Vagina (tissue), 2 donors: ENCODE measurements at regions not wholly inside any gene's neighbourhood (a gene's known extent, or its start where the extent isn't known, plus 50 kb on each side); places are given as distances from the start of the nearest gene placed in this dataset.

ENCODE experiments used
- DNase-seq, 2 donors: peaks; one replicate each; pipeline ENCODE4 v3.0.0-alpha.2; 2017; ENCODE audit errors: extremely low spot score in 2 of 2
- H3K27ac ChIP-seq: fragments of 200-600 bp; sonication (generic); one replicate; pipeline ENCODE4 v1.5.1; 2019
- H3K27me3 ChIP-seq: fragments of 200-600 bp; sonication (generic); one replicate; pipeline ENCODE4 v1.5.1; 2019
- H3K36me3 ChIP-seq, 2 donors: fragments of 200-600 bp; sonication (generic); one replicate each; pipeline ENCODE4 v1.5.1; 2017 to 2019
- H3K4me1 ChIP-seq: fragments of 200-600 bp; sonication (generic); one replicate; pipeline ENCODE4 v1.5.1; 2019
- H3K4me3 ChIP-seq, 2 donors: fragments of 200-600 bp; sonication (generic); 1 replicate in 1 of 2; 2 replicates in 1 of 2; pipeline ENCODE4 v1.5.1; 2016 to 2019
- H3K9me3 ChIP-seq: fragments of 200-600 bp; sonication (generic); one replicate; pipeline ENCODE4 v1.5.1; 2019
- CTCF ChIP-seq, 3 experiments: fragments of 450-650 bp in 2 of 3; fragments of 200-600 bp in 1 of 3; sonication (generic) in 1 of 3; IDR thresholded peaks; one replicate each; pipeline ENCODE4 v1.5.1; 2017 to 2019; ENCODE audit warnings: antibody characterized with exemption in 3 of 3, mild to moderate bottlenecking in 2 of 3, moderate library complexity in 2 of 3
- POLR2A ChIP-seq, 2 donors: fragments of 450-650 bp; IDR thresholded peaks; one replicate each; pipeline ENCODE4 v1.6.1; 2017; ENCODE audit warnings: antibody characterized with exemption in 2 of 2, mild to moderate bottlenecking in 2 of 2, moderate library complexity in 2 of 2
- POLR2AphosphoS5 ChIP-seq, 2 donors: sonication (generic); formaldehyde crosslinking; IDR thresholded peaks; one replicate each; pipeline ENCODE4 v1.9.0; 2017; ENCODE audit warnings: antibody characterized with exemption in 2 of 2, mild to moderate bottlenecking in 2 of 2, low read depth in 1 of 2; ENCODE audit not compliant: insufficient read depth in 1 of 2
- intact Hi-C: fragments of 100-400 bp; cut with DNase I; formaldehyde crosslinking; loops from one replicate; pipeline ENCODE4 v1.15.1; 2023

- DNase-seq, result no peak
- H3K4me3 ChIP-seq, result no peak overlapping the region
These were observed 257.0 kb upstream of the RNF32 start for GRCh38 chr7:156383526-156383925.

GRCh38 chr7:156380261-156380660 is 260.3 kb upstream of the RNF32 start:
- DNase-seq, result no peak
- TF ChIP-seq POLR2A (IDR thresholded peaks at IDR 0.05), result no peak
- TF ChIP-seq POLR2AphosphoS5 (IDR thresholded peaks at IDR 0.05; ENCODE audit: insufficient read depth in 1 of 2, low read depth in 1 of 2), result no peak
- no peak for TF ChIP-seq CTCF (IDR thresholded peaks at IDR 0.05)
- Histone ChIP-seq H3K4me3 (no peak overlapping the region), H3K27ac (no peak overlapping the region), H3K27me3 (no peaks in the 10 kb centered on the region), H3K36me3 (no peaks in the 10 kb centered on the region), H3K9me3 (no peaks in the 10 kb centered on the region), H3K4me1 (no peaks in the 10 kb centered on the region)
- intact Hi-C loops, result no loop called here

More at GRCh38 chr7:156383526-156383925, 257.0 kb upstream of the RNF32 start:
- Histone ChIP-seq H3K9me3 (no peaks in the 10 kb centered on the region), H3K27me3 (no peaks in the 10 kb centered on the region), H3K4me1 (no peaks in the 10 kb centered on the region), H3K36me3 (no peaks in the 10 kb centered on the region), H3K27ac (no peak overlapping the region)
- intact Hi-C loops, result no loop called here
- no peak for TF ChIP-seq POLR2A (IDR thresholded peaks at IDR 0.05)
- no peak for TF ChIP-seq CTCF (IDR thresholded peaks at IDR 0.05)
- TF ChIP-seq POLR2AphosphoS5 (IDR thresholded peaks at IDR 0.05; ENCODE audit: insufficient read depth in 1 of 2, low read depth in 1 of 2), result no peak

- intact Hi-C loops, result no loop called here
- Histone ChIP-seq H3K27me3 (no peaks in the 10 kb centered on the region), H3K27ac (no peak overlapping the region), H3K4me1 (no peaks in the 10 kb centered on the region), H3K9me3 (no peaks in the 10 kb centered on the region), H3K4me3 (no peak overlapping the region), H3K36me3 (no peaks in the 10 kb centered on the region)
- TF ChIP-seq CTCF (IDR thresholded peaks at IDR 0.05) (no peak), POLR2AphosphoS5 (IDR thresholded peaks at IDR 0.05; ENCODE audit: insufficient read depth in 1 of 2, low read depth in 1 of 2) (no peak), POLR2A (IDR thresholded peaks at IDR 0.05) (no peak)
- DNase-seq, result no peak
These were observed 261.1 kb upstream of the RNF32 start for GRCh38 chr7:156379324-156380070.

GRCh38 chr7:156378806-156379205 is 261.8 kb upstream of the RNF32 start:
- Histone ChIP-seq H3K27ac (no peak overlapping the region), H3K4me1 (no peaks in the 10 kb centered on the region), H3K4me3 (no peak overlapping the region), H3K27me3 (no peaks in the 10 kb centered on the region), H3K36me3 (no peaks in the 10 kb centered on the region), H3K9me3 (no peaks in the 10 kb centered on the region)
- TF ChIP-seq CTCF (IDR thresholded peaks at IDR 0.05) (no peak), POLR2A (IDR thresholded peaks at IDR 0.05) (no peak), POLR2AphosphoS5 (IDR thresholded peaks at IDR 0.05; ENCODE audit: insufficient read depth in 1 of 2, low read depth in 1 of 2) (no peak)
- DNase-seq, result no peak
- intact Hi-C loops, result no loop called here

- Histone ChIP-seq H3K9me3 (no peaks in the 10 kb centered on the region), H3K36me3 (no peaks in the 10 kb centered on the region), H3K4me1 (no peaks in the 10 kb centered on the region), H3K4me3 (no peak overlapping the region), H3K27me3 (no peaks in the 10 kb centered on the region), H3K27ac (no peak overlapping the region)
- no peak for DNase-seq
- intact Hi-C loops, result no loop called here
- no peak for TF ChIP-seq CTCF (IDR thresholded peaks at IDR 0.05)
- TF ChIP-seq POLR2A (IDR thresholded peaks at IDR 0.05), result no peak
These were observed 264.3 kb upstream of the RNF32 start for GRCh38 chr7:156376317-156376716.
